H4 (cell line): ENCODE measurements at regions not wholly inside any gene's neighbourhood (a gene's known extent, or its start where the extent isn't known, plus 50 kb on each side); places are given as distances from the start of the nearest gene placed in this dataset.

Experiments used
- DNase-seq: peaks from one replicate; pipeline ENCODE4 v3.0.0-alpha.2; 2015; ENCODE audit warnings: low spot score

DNA sequence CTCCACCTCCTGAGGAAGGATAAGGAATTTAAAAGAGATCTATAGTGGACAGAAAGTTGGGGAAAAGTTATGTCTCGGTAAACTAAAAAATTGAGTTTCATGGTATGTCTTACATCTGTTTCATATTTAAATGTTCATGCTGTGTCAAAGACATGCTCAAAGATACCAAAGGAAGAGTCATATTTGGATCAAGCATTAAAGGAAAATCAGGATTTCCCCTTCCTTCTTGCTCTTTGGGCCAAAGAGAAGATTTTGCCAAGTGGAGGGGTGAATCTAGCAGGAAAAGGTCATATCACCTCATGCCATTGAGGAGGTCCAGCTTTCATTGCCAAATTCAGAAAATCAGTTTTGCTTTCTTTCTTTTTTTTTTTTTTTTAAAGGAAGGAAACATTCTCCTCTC, 192.4 kb downstream of the OGFRL1 start:
- DNase-seq = no peak

DNA sequence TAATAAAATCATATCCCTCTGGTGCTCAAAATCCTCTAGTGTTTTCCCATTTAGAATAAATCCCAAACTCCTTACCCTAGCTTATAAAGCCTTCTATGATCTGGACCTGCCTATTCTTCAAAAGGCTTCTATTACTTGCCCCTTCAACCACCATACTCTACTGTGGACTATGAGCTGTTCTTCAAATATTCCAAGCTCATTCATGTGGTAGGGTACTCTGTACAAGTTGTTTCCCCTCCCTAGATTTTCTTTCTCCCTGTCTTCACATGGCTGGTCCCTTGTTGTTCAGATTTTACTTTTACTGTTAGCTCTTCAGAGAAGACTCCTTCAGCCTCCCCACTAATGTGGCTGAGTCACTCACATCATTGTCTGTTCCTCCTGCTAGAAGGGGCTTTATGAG, 193.2 kb downstream of the OGFRL1 start:
- no peak for DNase-seq

DNA sequence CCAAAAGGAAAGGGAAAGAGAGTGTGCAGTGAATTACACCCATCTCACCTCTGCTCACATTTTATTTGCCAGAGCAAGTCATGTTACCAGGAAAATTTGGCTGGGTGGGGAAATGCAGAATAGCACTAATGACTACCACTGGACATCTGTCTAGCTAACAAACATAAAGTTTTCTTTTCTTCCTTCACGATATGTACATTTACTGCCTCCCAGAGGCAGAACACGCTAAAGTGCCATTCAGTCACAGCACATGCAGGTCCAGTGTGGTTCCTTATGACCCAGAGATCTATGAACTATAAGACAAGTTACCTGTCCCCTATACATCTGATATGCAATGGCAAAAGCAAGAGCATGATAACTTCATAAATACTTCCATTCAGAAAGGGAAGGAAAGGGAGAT, 194.1 kb downstream of the OGFRL1 start:
- DNase-seq = peak; percentile 13

DNA sequence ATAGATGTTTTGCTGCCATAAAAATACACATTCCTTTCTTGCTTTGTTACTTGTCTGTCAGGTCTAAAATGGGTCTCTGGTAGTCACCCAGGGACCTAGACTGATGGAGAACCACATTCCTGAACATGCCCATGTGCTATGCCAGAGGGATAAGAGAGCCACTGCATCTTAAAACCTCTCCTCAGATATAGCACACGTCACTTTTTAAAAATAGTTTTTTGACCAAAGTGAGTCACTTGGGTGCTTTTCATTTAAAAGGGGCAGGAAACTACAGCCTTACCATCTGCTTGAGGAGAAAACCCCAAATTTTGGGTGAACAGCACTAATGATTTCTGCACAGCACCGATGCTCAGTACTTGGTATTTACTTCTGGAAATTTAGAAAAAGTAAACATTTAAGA, 197.8 kb downstream of the OGFRL1 start:
- DNase-seq = no peak

DNA sequence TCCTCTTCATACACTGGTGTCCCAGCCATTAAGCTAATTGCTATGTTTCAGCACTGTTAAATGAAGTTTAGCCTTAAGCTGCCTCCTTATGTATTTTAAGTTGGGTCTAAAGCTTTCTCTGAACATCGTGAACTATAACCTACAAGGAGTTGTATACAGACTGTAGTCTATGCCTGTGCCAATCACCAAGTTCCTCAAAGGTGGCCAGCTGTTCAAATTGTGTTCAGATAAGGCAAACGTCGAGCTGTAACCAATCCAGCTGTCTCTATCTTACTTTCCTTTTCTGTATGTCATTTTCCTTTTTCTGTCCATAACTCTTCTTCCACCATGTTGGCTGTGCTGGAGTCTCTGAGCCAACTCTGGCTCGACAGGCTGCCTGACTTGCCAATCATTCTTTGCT, 199.6 kb downstream of the OGFRL1 start:
- DNase-seq = no peak

DNA sequence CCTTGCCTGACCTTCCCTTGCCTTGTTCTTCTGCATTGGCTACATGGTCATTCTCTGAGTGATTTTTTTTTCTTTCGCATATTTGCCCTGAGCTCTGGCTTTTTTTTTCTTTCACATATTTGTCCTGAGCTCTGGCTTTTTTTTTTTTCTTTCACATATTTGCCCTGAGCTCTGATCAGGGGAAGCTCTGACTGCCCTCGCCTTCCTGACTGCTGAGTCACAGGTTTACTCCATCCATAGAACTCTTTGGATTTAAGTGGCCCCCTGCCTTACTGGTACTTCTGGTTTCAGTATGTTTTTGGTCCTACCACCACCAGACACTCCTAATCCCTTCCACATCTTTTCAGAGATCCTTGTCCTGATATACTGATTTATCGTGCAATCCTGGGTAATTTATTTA, 201.1 kb downstream of the OGFRL1 start:
- DNase-seq = peak; percentile 80

DNA sequence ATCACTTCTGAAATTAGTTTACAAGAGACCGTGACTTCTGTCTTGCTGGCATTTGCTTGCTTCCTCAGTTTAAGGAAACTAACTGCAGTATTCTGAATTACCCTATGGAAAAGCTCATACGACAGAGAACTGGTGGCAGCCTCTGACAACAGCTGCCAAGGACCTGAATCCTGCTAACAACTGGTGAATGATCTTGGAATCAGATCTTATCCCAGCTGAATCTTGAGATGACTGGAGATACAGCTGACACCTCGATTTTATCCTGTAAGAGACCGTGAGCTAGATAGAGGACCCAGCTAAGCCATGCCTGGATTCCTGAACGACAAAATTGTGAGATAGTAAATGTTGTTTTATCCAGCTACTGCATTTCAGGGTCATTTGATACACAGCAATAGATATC, 202.3 kb downstream of the OGFRL1 start:
- DNase-seq = no peak

DNA sequence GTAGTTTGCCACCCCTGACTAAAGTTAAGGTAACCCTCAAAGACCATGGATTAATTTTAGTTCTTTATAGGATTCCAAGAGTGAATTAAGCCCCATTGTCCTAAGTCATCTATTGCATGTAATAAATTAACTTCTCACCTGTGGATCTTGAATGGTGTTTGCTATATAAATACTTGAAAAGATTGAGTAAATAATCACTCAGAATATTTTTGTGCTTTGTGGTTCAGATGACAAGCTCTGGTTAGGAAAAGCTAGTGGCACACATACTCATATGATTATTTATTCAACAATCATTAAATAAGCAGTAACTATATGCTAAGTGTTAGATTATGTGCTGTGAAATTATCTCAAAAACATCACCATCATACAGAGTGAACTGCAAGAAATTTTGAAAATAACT, 203.2 kb downstream of the OGFRL1 start:
- no peak for DNase-seq

DNA sequence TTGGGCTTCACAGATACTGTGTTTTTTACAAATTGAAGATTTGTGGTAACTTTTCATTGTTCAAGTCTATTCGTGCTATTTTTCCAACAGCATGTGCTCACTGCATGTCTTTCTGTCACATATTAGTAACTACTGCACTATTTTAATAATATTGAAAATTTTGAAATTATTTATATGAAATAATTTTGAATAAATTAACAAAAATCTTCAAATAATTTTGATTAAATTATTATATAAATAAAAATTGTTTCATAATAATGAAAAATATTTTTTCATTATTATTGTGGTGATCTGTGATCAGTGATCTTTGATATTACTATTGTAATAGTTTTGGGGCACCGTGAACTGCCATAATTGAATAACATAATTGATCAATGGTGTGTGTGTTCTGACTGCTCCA, 204.1 kb downstream of the OGFRL1 start:
- no peak for DNase-seq

DNA sequence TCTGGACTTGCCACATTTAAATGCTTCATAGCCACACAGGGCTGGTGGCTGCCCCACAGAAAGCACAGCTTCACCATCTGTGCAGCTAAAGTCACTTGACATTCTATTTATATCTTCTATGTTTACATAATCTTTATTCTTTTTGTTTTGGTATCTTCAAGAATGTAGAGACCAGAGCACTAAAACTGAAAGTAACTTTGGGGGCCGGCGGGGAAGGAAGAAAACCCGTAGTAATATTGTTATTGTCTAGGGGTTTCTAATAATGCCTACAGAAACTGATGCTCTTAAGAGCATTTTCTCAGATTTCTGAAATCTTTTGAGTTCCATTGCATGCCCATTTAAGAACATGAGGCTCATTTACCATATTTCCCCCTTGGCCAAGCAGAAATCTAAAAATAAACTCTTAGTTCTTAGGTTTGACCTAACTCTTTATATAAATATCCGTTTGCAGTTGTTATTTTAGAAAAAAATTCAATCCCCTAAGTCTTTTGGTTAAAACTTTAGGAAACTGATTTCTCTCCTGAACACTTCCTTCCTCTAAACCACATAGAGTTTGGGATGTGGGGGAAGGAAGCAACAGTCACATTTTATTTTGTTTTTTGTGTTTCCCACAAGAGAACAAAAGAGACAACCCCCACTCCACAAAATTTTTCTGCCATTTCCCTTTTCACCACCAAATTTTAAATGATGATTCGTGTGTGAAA, 207.6 kb downstream of the OGFRL1 start:
- DNase-seq = peak; percentile 33

DNA sequence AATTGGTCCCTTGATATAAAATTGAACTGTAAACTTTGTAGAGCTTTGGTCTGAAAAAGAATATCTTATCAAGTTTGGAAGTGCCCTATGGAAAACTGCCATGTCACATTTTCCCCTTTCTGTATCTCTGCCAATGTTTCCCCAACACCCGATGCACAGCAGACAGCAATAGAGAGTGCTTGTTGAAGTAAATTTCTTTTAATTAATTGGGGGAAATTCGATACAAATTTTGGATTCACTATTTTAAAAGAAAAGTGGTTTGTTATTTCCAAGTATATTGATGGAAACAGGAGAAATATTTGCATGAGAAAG, 208.1 kb downstream of the OGFRL1 start:
- DNase-seq = no peak

DNA sequence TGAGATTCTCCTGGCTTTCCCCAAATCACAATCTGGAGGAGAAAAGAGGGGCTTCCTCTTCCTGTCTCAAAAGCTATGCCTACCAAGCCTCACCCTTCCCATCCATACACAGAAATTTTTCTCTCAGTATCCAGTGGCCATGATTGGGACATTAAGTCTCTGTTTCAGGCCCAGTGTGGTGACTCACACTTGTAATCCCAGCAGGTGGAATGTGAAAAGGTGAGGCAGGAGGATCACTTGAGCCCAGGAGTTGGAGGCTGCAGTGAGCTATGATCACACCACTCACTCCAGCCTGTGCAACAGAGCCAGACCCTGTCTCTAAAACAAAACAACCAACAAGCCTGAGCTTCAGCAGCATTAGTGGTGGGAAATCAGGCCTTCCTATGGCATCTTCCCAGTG, 210.0 kb downstream of the OGFRL1 start:
- DNase-seq = no peak

DNA sequence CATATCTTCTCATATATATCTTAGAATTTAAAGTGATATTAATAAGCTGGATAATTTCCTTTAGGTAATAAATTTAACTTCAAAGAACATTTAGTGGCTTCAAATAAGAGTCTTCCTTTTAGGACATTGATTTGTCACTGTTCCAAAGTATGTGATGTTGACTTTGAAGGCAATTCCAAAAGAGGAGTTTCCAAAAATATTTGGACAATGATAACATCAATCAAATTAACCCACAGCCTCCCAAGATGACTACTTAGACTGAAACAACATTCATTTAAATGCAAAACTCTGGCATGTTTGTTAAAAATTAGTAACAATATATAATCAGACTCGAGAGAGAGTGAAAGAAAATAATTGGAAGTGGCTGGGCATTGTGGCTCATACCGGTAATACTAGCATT, 211.1 kb downstream of the OGFRL1 start:
- no peak for DNase-seq

DNA sequence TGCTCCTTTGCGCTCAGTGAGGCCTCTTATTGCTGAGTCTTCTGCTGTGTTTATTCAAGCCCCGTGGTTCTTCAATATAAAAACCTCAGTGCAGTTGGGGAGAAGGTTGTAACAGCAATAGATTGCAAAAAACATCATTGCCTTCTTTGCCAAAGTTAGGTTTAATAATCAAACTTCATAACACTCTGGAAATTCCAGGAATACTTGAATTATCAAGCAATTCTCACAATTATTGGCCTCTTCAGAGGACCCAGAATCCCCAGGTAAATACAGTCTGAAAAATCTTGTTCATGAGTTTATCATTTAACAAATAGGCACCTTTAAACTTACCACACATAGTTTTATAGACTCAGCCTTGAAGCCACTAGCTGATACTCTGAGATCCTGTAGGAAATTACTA, 213.6 kb downstream of the OGFRL1 start:
- no peak for DNase-seq

DNA sequence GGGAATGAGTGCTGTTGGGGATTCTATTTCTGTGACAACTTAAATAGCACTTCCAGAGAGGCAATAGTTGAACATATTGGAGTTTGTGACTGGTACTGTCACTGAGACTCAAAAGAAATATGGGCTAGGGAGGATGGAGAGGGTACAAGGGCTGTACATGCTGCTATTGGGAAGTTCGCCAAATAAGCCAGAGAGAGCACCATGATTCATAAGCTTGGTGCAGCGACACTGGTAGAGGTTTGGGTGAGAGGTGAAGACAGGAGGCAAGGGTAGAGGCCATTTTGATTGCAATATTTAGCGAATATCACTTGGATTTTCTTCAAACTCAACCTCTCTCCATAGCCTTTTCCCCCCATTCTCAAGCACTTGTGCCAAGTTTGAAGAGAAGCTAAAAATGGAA, 214.3 kb downstream of the OGFRL1 start:
- no peak for DNase-seq

DNA sequence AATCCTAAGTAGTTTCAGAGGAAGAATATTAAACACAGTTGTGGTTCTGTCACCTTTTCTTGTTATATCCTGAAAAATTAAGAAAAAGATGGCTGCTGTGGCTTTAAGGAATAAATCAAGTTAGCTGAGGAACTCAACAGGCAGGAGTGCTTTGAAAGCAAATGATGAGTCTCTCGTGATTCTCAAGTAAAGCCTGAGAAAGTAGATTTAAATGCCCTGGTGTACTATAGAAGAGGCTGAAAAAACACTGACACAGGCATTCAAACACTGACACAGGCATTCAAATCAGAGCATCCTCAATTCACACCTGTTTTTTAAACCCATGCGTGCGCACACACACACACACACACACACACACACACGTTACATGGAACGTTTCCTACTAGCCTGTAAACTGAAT, 218.6 kb downstream of the OGFRL1 start:
- DNase-seq = no peak

DNA sequence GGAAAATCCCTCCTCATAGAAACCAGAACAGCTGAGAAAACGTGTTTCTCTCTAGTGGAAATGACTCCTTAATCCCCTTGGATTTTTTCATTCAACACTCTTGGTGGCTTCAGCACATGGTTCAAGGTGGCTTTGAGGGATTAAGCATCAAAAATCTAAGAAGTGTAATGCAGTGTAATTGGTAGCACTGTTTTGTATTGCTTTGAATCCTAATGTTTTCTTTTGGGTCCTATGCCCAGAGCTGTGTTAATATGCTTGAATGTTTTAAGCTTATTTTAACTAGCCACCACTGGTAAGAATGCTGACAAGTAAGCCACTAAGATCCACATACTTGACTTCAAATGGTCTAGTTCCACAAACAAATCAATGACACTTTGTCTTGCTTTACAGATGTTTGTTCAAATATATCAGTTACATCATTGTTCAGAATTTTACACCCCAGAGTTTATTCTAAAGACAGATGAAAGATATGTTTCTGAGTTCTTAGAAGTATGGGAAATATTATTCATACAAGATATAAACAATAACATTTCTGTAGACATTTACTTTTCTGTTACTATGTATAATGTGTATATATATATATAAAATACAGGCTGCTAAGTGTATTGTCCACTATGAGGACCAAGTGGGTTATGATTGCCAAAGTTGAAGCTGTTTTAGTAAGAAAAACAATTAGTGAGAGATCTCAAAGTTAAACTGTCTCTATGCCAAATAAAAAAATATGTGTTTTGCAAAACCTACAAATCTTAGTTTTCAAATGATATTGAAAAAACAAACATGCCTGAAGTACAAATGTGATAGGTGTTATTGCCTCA, 220.8 kb downstream of the OGFRL1 start:
- no peak for DNase-seq

DNA sequence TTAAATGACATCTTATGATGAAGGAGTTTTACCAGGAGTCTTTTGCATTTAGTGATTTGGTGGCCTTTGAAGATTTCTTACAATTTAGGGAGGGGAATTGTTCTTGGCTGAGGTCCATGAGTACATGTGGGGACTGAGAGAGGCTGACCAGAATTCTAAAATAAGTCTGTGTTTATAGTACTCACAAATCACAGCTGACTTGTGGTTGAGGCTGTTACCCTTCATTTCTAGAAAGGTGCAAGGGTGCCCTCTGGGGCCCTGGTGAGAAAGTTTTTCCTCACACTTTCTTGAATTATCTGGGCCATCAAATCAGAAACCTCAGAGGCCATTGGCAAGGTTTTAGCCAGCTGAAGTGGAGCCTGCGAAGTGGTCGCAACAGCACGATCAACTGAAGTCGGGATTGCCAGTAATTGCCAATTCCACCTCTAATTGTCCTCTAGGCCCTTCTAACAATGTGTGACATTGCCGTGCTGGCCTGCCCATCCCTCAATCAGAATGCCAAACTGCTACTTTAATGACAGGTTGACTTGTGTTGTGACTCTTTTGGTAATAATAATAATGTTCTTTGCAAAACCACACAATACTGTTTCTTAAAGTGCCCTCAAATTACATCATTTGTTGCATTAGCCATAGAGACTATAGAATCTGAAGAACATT, 221.6 kb downstream of the OGFRL1 start:
- DNase-seq = peak; percentile 77

DNA sequence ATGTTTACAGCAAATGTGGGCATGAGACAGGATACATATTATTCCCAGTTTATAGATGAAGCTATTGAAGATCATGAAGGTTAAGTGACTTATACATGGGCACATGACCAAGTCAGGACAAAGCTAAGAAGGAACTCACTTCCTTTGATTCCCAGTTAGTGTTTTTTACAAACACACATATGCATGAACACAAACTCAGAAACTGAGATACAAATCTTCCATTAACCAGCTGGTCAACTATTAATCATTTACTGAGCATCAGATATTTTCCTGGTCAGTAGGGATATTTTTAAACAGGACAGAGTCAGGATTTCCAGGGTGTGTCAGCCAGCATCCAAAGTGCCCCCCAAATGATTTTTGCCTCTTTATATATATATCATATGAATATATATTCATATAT, 222.2 kb downstream of the OGFRL1 start:
- no peak for DNase-seq

DNA sequence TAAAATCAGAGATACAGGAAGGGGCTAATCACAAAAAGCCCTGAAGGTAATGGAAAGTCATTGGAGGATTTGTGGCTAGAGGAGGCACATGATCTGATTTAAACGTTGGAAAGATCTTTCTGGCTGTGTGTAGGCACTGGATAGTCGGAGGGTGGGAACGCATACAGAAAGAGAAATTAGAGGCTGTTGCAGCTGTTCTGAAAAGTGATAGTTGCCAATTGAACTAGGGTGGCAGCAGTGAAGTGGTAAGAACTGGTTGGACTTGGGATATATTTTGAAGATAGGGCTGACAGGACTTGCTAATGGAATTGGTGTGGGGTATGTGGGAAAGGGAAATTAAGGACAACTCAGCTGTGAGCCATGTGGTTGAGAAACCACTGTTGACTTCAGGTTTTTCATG, 223.6 kb downstream of the OGFRL1 start:
- DNase-seq = no peak

DNA sequence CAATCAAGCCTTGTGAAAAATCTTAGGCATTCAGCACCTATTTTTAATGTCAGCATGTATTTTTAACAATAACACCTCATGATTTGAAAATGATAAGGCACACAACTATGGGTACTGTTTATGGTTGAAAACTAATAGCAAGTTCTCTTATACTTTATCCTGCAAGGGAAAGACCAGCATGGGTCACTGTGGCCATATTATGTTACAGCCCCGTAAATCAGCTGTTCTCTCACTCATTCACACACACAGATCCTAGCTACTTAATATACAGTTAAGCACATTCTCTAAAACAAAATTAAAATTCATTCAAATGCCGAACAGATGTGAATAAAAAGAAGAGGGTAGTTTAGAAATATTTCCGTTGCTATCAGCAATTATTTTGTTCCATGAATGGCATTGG, 224.4 kb downstream of the OGFRL1 start:
- no peak for DNase-seq

DNA sequence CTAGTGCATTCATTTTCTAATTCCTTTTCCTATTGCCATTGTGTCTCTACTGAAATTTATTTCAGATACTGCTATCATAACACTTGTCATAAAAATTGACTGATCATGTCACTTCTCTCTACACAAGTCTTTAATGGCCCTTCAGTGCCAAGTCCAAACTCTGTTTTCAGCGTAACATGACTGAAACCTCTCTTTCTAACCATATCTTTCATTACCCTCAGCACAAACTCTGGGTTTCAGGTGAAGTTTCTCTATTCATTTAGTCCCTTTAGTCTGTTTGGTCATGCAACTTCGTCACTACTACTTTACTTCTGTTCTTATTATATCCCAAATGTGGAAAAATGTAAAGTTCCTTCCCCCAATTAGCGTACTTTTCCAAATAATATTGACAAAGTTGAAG, 234.9 kb downstream of the OGFRL1 start:
- no peak for DNase-seq

DNA sequence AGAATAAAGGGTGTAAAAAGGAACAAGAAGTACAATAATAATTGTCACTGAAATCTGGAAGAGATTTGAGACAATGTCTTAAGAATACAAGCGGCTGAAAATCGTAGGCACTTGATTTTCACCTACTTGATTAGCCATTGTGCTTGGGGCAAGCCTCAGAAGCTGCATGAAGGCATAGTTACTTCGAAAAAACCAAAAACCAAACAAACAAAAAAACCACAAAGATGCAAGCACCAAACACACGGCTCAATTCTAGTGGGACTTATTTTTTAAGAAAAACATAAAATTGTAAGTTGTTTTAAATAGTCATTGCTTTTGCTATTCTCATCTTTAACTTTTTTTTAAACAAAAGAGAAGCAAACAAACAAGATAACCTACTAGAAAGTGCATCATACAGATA, 235.6 kb downstream of the OGFRL1 start:
- peak; percentile 74 for DNase-seq
